DMS 273 (cell line): ENCODE measurements at regions not wholly inside any gene's neighbourhood (a gene's known extent, or its start where the extent isn't known, plus 50 kb on each side); places are given as distances from the start of the nearest gene placed in this dataset.

ENCODE experiments used
- DNase-seq: peaks from one replicate; lab custom pipeline; 2025; ENCODE audit not compliant: unreplicated experiment; lab: John Stamatoyannopoulos, UW

GRCh38 chr13:83618966-83619365 lies 263.3 kb downstream of the SLITRK1 start:
- no peak for DNase-seq

- no peak for DNase-seq
Measured at GRCh38 chr13:83613524-83613923, 268.8 kb downstream of the SLITRK1 start.

DNA sequence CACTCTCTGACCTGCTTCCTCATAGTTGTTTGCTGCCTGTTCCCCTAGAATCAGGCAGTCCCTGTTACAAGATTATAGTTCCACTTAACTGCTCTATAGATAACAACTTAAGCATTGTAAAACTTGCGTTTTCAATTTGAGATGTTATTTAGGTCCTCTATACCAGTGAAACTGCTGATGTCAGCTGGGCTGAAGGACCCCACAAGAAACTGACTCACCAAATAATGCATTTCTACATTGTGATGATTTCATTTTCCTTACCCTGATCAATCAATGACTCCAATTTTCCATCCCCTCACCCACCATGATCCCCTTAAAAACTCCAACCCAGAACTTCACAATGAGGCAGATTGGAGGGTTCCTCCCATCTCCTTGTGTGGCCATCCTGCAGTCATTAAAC lies 280.7 kb downstream of the SLITRK1 start:
- no peak for DNase-seq

GRCh38 chr13:83592095-83592494 lies 290.2 kb downstream of the SLITRK1 start:
- DNase-seq, result no peak

GRCh38 chr13:83589814-83590213 lies 292.5 kb downstream of the SLITRK1 start:
- no peak for DNase-seq

GRCh38 chr13:83577183-83577582 lies 305.1 kb downstream of the SLITRK1 start:
- no peak for DNase-seq

- DNase-seq, result no peak
Measured at GRCh38 chr13:83568019-83568418, 314.3 kb downstream of the SLITRK1 start.

DNA sequence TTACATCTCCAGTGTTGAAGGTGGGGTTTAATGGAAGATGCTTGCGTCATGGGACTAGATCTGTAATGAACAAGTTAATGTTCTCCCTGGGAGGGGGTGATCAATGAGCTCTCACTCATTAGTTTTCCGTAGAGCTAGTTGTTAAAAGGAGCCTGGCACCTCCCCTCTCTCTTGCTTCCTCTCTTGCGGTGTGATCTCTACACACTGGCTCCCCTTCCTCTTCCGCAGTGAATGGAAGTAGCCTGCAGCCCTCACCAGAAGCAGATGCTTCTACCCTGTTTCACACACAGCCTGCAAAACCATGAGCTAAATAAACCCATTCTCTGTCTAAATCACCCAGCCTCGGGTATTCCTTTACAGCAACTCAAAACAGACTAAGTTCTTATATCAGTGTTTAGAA lies 318.8 kb downstream of the SLITRK1 start:
- no peak for DNase-seq

- no peak for DNase-seq
Measured at GRCh38 chr13:83557845-83558244, 324.4 kb downstream of the SLITRK1 start.

DNA sequence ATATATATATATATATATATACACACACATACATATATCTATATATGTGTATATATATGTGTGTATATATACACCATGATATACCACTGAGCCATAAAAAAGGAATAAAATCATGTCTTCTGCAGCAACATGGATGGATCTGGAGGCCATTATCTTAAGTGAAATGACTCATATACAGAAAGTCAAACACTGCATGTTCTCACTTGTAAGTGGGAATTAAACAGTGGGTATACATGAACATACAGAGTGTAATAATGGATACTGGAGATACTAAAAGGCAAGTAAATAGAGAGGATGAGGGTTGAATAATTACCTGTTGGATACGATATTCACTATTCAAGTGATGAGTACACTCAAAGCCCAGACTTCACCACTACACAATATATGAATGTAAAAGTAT lies 332.6 kb downstream of the SLITRK1 start:
- no peak for DNase-seq

GRCh38 chr13:83547043-83547442 lies 335.2 kb downstream of the SLITRK1 start:
- no peak for DNase-seq

DNA sequence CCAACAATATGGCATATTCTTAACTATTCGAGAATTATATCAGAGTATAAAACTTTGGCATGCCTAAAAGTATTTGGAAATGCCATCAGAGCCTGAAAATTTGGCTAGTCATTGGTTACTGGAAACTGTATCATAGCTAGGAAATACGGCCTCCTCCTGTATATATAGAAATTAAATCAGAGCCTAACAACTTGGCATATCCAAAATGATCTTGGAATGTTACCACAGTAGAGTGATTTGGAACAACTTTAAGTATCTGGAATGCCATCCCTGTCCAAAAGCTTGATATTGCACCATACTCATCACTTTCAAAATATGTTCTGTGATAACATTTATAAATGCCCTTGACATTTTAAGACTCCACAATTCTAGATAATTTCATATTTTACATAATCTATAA lies 335.8 kb downstream of the SLITRK1 start:
- no peak for DNase-seq

DNA sequence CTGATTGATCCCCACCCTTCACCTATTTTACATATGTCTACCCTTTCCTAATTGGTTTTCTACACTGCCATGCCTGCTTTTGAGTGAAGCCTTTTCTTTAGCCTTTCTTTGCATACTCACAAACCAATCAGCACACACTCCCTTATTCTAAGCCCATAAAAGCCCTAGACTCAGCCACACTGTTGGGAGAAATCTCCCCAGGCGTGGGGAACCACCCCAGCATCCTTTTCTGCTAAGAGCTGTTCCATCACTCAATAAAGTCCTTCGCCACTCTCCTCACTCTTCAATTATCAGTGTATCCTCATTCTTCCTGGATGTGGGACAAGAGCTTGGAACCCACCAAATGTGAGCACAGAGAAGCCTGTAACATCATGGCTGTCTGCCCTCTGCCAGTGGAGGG lies 343.6 kb downstream of the SLITRK1 start:
- no peak for DNase-seq

DNA sequence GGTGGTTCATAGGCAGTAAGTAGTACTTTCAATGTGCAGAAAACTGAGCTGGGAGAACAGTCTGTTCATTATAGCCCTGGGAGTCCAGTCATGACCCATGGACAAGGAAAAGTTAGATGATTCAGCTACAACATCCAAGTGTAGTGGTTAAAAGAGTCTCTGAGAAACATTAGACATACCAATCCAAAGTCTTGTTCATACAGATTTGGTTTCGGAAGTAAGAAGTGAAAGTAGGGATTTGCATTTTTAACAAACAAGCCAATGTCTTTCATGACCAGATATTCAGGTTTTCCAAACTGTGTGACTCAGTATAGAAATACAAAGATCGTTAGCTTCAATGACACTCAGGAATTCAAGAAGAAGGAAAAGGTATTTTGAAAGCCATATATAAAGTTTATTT lies 345.3 kb downstream of the SLITRK1 start:
- DNase-seq, result no peak

DNA sequence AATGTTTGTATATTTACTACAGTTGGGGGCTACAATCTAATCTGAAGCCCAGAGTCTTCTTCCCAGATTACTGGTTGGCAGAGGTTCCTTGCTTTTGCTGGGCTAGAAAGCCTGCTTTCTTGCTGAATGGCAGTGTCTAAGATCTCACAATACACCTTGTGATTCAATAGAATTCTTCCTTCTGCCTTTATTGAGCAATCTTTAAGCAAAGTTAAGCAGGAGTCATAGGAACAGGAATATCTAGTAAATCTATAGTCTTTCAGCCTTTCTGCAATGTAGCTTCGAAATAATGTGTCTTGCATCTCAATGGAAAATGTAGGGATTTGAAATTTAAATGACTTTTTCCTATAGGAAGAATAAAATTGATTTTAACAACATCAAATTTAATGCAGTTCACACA lies 346.1 kb downstream of the SLITRK1 start:
- DNase-seq, result no peak

GRCh38 chr13:83532809-83533208 lies 349.5 kb downstream of the SLITRK1 start:
- DNase-seq, result no peak

DNA sequence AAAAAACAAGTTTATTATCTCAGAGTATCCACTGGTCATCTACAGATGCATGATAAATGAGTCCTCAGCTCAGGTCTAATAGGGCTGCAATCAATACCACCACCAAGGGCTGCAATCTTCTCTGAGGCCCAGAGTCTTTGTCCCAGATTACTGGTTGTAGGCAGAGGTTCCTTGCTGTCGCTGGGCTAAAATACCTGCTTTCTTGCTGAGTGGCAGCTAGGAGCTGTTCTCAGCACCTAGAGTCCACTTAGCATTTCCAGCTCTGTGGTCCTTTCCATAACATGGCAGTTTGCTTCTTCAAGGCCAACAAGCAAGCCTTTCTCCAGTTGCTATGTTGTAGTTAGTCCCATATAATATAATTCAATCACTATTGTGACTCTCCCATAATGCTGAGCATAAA lies 351.3 kb downstream of the SLITRK1 start:
- no peak for DNase-seq

DNA sequence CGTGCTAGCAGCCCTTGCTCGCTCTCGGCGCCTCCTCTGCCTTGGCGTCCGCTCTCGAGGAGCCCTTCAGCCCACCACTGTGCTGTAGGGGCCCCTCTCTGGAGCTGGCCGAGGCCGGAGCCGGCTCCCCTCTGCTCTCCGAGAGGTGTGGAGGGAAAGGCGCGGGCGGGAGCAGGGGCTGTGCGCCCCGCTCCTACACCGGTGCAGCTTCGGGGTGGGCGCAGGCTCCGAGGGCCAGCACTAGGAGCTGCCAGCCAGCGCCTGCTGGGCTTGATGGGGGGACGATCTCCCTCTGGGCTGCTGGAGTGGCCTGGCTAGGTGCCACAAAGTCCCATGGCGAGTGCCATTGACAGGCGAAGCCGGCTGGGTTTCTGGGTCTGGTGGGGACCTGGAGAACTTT lies 365.5 kb downstream of the SLITRK1 start:
- no peak for DNase-seq

DNA sequence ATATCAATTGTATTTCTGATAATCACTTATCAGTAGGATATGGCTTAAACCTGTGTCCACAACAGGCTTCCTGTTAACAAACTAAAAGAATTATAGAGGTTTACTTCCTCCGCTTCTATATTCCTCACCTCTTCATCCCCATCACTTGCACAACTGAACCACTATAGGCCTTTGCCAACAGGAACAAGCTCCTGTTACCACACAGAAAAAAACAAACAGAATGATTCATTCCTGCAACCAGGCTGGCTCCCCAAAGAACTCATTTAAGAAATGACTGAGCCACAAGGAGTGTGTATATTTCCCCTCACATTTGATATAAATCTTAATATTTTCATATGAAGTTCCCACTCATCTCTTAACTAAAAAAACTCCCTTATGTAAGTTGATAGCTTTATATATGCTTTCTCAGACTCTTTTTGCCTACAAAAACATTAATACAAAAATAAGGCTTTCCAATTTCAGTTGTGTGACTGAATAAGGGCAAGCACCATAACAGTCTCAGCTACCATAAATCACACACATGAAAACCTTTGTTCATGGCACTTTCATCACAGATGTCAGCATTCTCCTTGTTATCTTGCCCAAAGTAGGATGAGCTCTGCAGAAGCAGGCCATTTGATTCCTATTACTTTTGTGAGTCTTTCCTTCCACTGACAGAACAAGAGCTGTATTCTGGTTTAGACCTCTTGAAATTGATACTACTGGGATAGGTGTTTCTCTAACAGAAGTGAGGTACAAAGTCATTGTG lies 366.8 kb downstream of the SLITRK1 start:
- DNase-seq, result no peak

GRCh38 chr13:83508771-83509301 lies 373.4 kb downstream of the SLITRK1 start:
- no peak for DNase-seq

GRCh38 chr13:83503424-83503823 lies 378.9 kb downstream of the SLITRK1 start:
- no peak for DNase-seq

DNA sequence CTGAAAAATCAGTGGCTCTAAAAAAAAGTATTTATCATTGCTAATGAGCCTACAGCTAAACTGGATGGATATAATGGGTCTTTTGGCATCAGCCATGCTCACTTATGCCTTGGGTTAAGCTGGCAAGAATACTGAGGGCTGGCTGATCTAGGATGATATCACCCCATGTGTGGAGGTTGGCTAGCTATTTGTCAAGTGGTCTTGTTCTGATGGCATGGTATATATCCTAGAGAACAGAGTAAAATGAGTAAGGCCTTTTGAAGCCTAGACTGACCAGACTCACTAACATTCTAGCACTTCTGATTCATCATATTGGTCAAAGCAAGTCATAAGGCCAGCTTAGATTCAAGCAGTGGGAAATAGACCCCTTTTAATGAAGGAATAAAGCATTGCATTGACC lies 383.0 kb downstream of the SLITRK1 start:
- DNase-seq, result peak; percentile 0
